ENCODE measurements at regions not wholly inside any gene's neighbourhood (a gene's known extent, or its start where the extent isn't known, plus 50 kb on each side); places are given as distances from the start of the nearest gene placed in this dataset.

GRCh38 chr14:84390010-84390409, 1139.9 kb upstream of the FLRT2 start:
- H3K4me1 ChIP-seq (ENCODE audit: control insufficient read depth in 1 of 2, insufficient read depth in 2 of 2, low read length in 2 of 2) = no peaks in the 10 kb centered on the region
- H3K27me3 ChIP-seq (ENCODE audit: insufficient read depth, low read length) = no peaks in the 10 kb centered on the region
- H3K9ac ChIP-seq (ENCODE audit: low read length) = no peak overlapping the region
- H2BK12ac ChIP-seq (ENCODE audit: low read length) = no peak overlapping the region
- no peak overlapping the region for H3K23ac ChIP-seq (ENCODE audit: low read length)
- H4K91ac ChIP-seq (ENCODE audit: low read depth, low read length) = no peak overlapping the region
- H4K12ac ChIP-seq (ENCODE audit: low read depth, low read length) = no peak overlapping the region
- H3K14ac ChIP-seq (ENCODE audit: low read length) = no peak overlapping the region
- no peaks in the 10 kb centered on the region for H3K36me3 ChIP-seq (ENCODE audit: control insufficient read depth in 1 of 2, insufficient read depth in 2 of 2, low read length in 2 of 2)
- WGBS (ENCODE audit: extremely low coverage, insufficient coverage, insufficient read length) = no CpG with 5 or more reads among the region's 3 CpGs
- H2BK120ac ChIP-seq (ENCODE audit: insufficient read depth, low read length, poor library complexity) = no peak overlapping the region
- DNase-seq = no peak
- no peak overlapping the region for H3K4me3 ChIP-seq (ENCODE audit: low read depth, low read length)
- no peak overlapping the region for H2BK5ac ChIP-seq (ENCODE audit: low read depth, low read length, poor library complexity)
- H3K9me3 ChIP-seq (ENCODE audit: insufficient read depth, low read depth, low read length) = no peaks in the 10 kb centered on the region
- H3K27ac ChIP-seq (ENCODE audit: low read depth, low read length) = no peak overlapping the region
- H4K8ac ChIP-seq (ENCODE audit: low read depth, low read length) = no peak overlapping the region
- no peak overlapping the region for H2AK5ac ChIP-seq (ENCODE audit: low read length)
- no peak overlapping the region for H2AFZ ChIP-seq (ENCODE audit: insufficient read depth, low read length, poor library complexity)
- no peaks in the 10 kb centered on the region for H3K79me1 ChIP-seq (ENCODE audit: low read length)
- no peak overlapping the region for H3K4ac ChIP-seq (ENCODE audit: low read depth, low read length)
- H3K79me2 ChIP-seq (ENCODE audit: control insufficient read depth, insufficient read depth, low read length, poor library complexity) = no peaks in the 10 kb centered on the region
- H3K4me2 ChIP-seq (ENCODE audit: low read length) = no peak overlapping the region
- H3K18ac ChIP-seq (ENCODE audit: low read length) = no peak overlapping the region

DNA sequence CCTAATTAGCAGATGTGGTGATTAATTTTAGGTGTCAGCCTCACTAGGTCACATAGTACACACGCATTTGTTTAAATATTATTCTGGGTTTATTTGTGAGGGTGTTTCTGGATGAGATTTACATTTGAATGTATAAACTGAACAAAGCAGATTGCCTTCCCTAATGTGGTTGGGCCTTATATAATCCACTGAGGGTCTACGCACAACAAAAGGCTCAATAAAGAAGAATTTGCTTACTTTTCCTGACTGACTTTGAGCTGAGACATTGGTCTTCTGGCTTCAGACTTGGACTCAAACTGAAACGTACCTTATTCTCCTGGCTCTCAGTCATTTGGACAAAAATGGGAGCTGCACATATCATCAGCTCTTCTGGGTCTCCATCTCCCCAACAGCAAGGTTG, 1132.3 kb upstream of the FLRT2 start:
- no peak overlapping the region for H3K14ac ChIP-seq (ENCODE audit: low read length)
- no peak overlapping the region for H3K27ac ChIP-seq (ENCODE audit: low read depth, low read length)
- H3K18ac ChIP-seq (ENCODE audit: low read length) = no peak overlapping the region
- H3K4me1 ChIP-seq (ENCODE audit: control insufficient read depth in 1 of 2, insufficient read depth in 2 of 2, low read length in 2 of 2) = no peaks in the 10 kb centered on the region
- H3K9me3 ChIP-seq (ENCODE audit: insufficient read depth, low read depth, low read length) = no peaks in the 10 kb centered on the region
- no peak overlapping the region for H3K23ac ChIP-seq (ENCODE audit: low read length)
- no peak overlapping the region for H3K4me3 ChIP-seq (ENCODE audit: low read depth, low read length)
- no peak overlapping the region for H3K4ac ChIP-seq (ENCODE audit: low read depth, low read length)
- WGBS (ENCODE audit: extremely low coverage, insufficient coverage, insufficient read length) = no CpG with 5 or more reads among the region's 3 CpGs
- no peaks in the 10 kb centered on the region for H3K36me3 ChIP-seq (ENCODE audit: control insufficient read depth in 1 of 2, insufficient read depth in 2 of 2, low read length in 2 of 2)
- no peak overlapping the region for H2BK5ac ChIP-seq (ENCODE audit: low read depth, low read length, poor library complexity)
- no peaks in the 10 kb centered on the region for H3K27me3 ChIP-seq (ENCODE audit: insufficient read depth, low read length)
- H3K79me1 ChIP-seq (ENCODE audit: low read length) = no peaks in the 10 kb centered on the region
- H2AK5ac ChIP-seq (ENCODE audit: low read length) = no peak overlapping the region
- H2BK120ac ChIP-seq (ENCODE audit: insufficient read depth, low read length, poor library complexity) = no peak overlapping the region
- no peaks in the 10 kb centered on the region for H3K79me2 ChIP-seq (ENCODE audit: control insufficient read depth, insufficient read depth, low read length, poor library complexity)
- no peak overlapping the region for H4K12ac ChIP-seq (ENCODE audit: low read depth, low read length)
- no peak overlapping the region for H3K9ac ChIP-seq (ENCODE audit: low read length)
- H4K8ac ChIP-seq (ENCODE audit: low read depth, low read length) = no peak overlapping the region
- H3K4me2 ChIP-seq (ENCODE audit: low read length) = no peak overlapping the region
- DNase-seq = no peak
- H2AFZ ChIP-seq (ENCODE audit: insufficient read depth, low read length, poor library complexity) = no peak overlapping the region
- no peak overlapping the region for H2BK12ac ChIP-seq (ENCODE audit: low read length)
- H4K91ac ChIP-seq (ENCODE audit: low read depth, low read length) = no peak overlapping the region

GRCh38 chr14:84399296-84399910, 1130.5 kb upstream of the FLRT2 start:
- Histone ChIP-seq H4K12ac (ENCODE audit: low read depth, low read length) (no peak overlapping the region), H3K4ac (ENCODE audit: low read depth, low read length) (no peak overlapping the region), H2AFZ (ENCODE audit: insufficient read depth, low read length, poor library complexity) (no peak overlapping the region), H2AK5ac (ENCODE audit: low read length) (no peak overlapping the region), H4K8ac (ENCODE audit: low read depth, low read length) (no peak overlapping the region), H3K36me3 (ENCODE audit: control insufficient read depth in 1 of 2, insufficient read depth in 2 of 2, low read length in 2 of 2) (no peaks in the 10 kb centered on the region), H3K4me1 (ENCODE audit: control insufficient read depth in 1 of 2, insufficient read depth in 2 of 2, low read length in 2 of 2) (peaks cover 0 to 5% of the 10 kb centered on the region in 2 experiments), H3K18ac (ENCODE audit: low read length) (no peak overlapping the region), H3K4me2 (ENCODE audit: low read length) (no peak overlapping the region), H3K4me3 (ENCODE audit: low read depth, low read length) (no peak overlapping the region), H3K23ac (ENCODE audit: low read length) (no peak overlapping the region), H4K91ac (ENCODE audit: low read depth, low read length) (no peak overlapping the region), H3K79me2 (ENCODE audit: control insufficient read depth, insufficient read depth, low read length, poor library complexity) (no peaks in the 10 kb centered on the region), H3K79me1 (ENCODE audit: low read length) (no peaks in the 10 kb centered on the region), H3K9me3 (ENCODE audit: insufficient read depth, low read depth, low read length) (no peaks in the 10 kb centered on the region), H3K27ac (ENCODE audit: low read depth, low read length) (no peak overlapping the region), H2BK12ac (ENCODE audit: low read length) (no peak overlapping the region), H3K14ac (ENCODE audit: low read length) (no peak overlapping the region), H2BK120ac (ENCODE audit: insufficient read depth, low read length, poor library complexity) (no peak overlapping the region), H3K27me3 (ENCODE audit: insufficient read depth, low read length) (no peaks in the 10 kb centered on the region), H2BK5ac (ENCODE audit: low read depth, low read length, poor library complexity) (no peak overlapping the region), H3K9ac (ENCODE audit: low read length) (no peak overlapping the region)
- WGBS (ENCODE audit: extremely low coverage, insufficient coverage, insufficient read length) = no CpG with 5 or more reads among the region's 62 CpGs
- no peak for DNase-seq

GRCh38 chr14:84401631-84402030, 1128.3 kb upstream of the FLRT2 start:
- Histone ChIP-seq H2AK5ac (ENCODE audit: low read length) (no peak overlapping the region), H3K9me3 (ENCODE audit: insufficient read depth, low read depth, low read length) (no peaks in the 10 kb centered on the region), H3K14ac (ENCODE audit: low read length) (no peak overlapping the region), H3K27me3 (ENCODE audit: insufficient read depth, low read length) (no peaks in the 10 kb centered on the region), H3K18ac (ENCODE audit: low read length) (no peak overlapping the region), H4K91ac (ENCODE audit: low read depth, low read length) (no peak overlapping the region), H3K9ac (ENCODE audit: low read length) (no peak overlapping the region), H3K79me1 (ENCODE audit: low read length) (no peaks in the 10 kb centered on the region), H3K4ac (ENCODE audit: low read depth, low read length) (no peak overlapping the region), H3K4me2 (ENCODE audit: low read length) (no peak overlapping the region), H3K4me1 (ENCODE audit: control insufficient read depth in 1 of 2, insufficient read depth in 2 of 2, low read length in 2 of 2) (peaks cover 0 to 5% of the 10 kb centered on the region in 2 experiments), H3K23ac (ENCODE audit: low read length) (no peak overlapping the region), H4K12ac (ENCODE audit: low read depth, low read length) (no peak overlapping the region), H2BK12ac (ENCODE audit: low read length) (no peak overlapping the region), H4K8ac (ENCODE audit: low read depth, low read length) (no peak overlapping the region), H3K27ac (ENCODE audit: low read depth, low read length) (no peak overlapping the region), H3K36me3 (ENCODE audit: control insufficient read depth in 1 of 2, insufficient read depth in 2 of 2, low read length in 2 of 2) (no peaks in the 10 kb centered on the region), H2AFZ (ENCODE audit: insufficient read depth, low read length, poor library complexity) (no peak overlapping the region), H2BK5ac (ENCODE audit: low read depth, low read length, poor library complexity) (no peak overlapping the region), H2BK120ac (ENCODE audit: insufficient read depth, low read length, poor library complexity) (no peak overlapping the region), H3K4me3 (ENCODE audit: low read depth, low read length) (no peak overlapping the region), H3K79me2 (ENCODE audit: control insufficient read depth, insufficient read depth, low read length, poor library complexity) (no peaks in the 10 kb centered on the region)
- no CpG with 5 or more reads among the region's 3 CpGs for WGBS (ENCODE audit: extremely low coverage, insufficient coverage, insufficient read length)
- no peak for DNase-seq
